ENCODE measurements at regions not wholly inside any gene's neighbourhood (a gene's known extent, or its start where the extent isn't known, plus 50 kb on each side); places are given as distances from the start of the nearest gene placed in this dataset.

- Histone ChIP-seq H3K79me2 (ENCODE audit: control insufficient read depth, insufficient read depth, low read length, poor library complexity) (peaks cover 2% of the 10 kb centered on the region), H2BK5ac (ENCODE audit: low read depth, low read length, poor library complexity) (peak overlapping the region; percentile 99), H3K23ac (ENCODE audit: low read length) (no peak overlapping the region), H4K8ac (ENCODE audit: low read depth, low read length) (peak overlapping the region; percentile 2), H3K4me1 (ENCODE audit: control insufficient read depth in 1 of 2, insufficient read depth in 2 of 2, low read length in 2 of 2) (peaks cover 2 to 5% of the 10 kb centered on the region in 2 experiments), H4K91ac (ENCODE audit: low read depth, low read length) (peak overlapping the region; percentile 64), H3K14ac (ENCODE audit: low read length) (no peak overlapping the region), H3K9me3 (ENCODE audit: insufficient read depth, low read depth, low read length) (no peaks in the 10 kb centered on the region), H3K36me3 (ENCODE audit: control insufficient read depth in 1 of 2, insufficient read depth in 2 of 2, low read length in 2 of 2) (no peaks in the 10 kb centered on the region), H3K4me2 (ENCODE audit: low read length) (peak overlapping the region; percentile 54), H3K27me3 (ENCODE audit: insufficient read depth, low read length) (no peaks in the 10 kb centered on the region), H2AFZ (ENCODE audit: insufficient read depth, low read length, poor library complexity) (no peak overlapping the region), H3K4ac (ENCODE audit: low read depth, low read length) (no peak overlapping the region), H2AK5ac (ENCODE audit: low read length) (no peak overlapping the region), H2BK12ac (ENCODE audit: low read length) (no peak overlapping the region), H4K12ac (ENCODE audit: low read depth, low read length) (no peak overlapping the region), H3K79me1 (ENCODE audit: low read length) (peaks cover 13% of the 10 kb centered on the region), H2BK120ac (ENCODE audit: insufficient read depth, low read length, poor library complexity) (peak overlapping the region; percentile 85), H3K9ac (ENCODE audit: low read length) (no peak overlapping the region), H3K27ac (ENCODE audit: low read depth, low read length) (peak overlapping the region; percentile 100), H3K18ac (ENCODE audit: low read length) (no peak overlapping the region), H3K4me3 (ENCODE audit: low read depth, low read length) (no peak overlapping the region)
- peak; percentile 75 to 96 for DNase-seq
- no CpG with 5 or more reads among the region's 5 CpGs for WGBS (ENCODE audit: extremely low coverage, insufficient coverage, insufficient read length)
Measured at GRCh38 chr13:91155512-91156114, 191.9 kb upstream of the MIR17HG start.

DNA sequence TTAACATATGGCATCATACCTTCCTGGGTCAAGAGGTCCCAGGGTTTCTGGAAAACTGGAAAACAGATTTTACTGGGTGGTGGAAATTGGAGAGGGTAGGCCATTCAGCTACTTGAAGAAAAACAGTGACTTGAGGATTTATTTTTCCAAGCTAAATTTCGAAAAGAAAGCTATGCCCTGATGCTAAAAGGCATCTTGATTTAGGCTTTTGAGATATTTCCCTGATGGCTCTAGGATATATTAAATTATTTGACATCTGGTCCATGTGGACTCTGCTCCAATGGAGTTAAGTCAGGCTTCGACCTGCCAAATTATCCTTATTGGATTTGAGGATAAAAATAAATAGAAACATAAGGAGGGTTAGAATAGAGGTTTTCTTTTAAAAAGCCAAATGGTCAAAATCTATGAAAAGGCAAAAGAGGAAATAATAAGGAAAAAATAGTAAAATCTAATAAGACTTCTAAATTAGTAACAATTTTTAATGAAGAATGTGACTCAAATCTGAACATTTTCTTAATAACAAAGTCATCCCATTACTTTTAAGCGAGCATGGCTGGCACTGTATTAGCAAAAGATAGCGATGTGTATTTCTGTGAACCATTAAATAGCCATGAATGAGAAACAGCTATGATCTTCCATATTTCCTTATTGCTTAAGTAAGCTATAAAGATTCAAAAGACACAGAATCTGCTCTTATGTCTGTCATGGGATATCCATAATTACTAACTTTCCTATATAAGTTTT lies 190.0 kb upstream of the MIR17HG start:
- no peaks in the 10 kb centered on the region for H3K27me3 ChIP-seq (ENCODE audit: insufficient read depth, low read length)
- no peak overlapping the region for H2AFZ ChIP-seq (ENCODE audit: insufficient read depth, low read length, poor library complexity)
- H3K14ac ChIP-seq (ENCODE audit: low read length) = no peak overlapping the region
- H3K27ac ChIP-seq (ENCODE audit: low read depth, low read length) = peak overlapping the region; percentile 91
- H2BK5ac ChIP-seq (ENCODE audit: low read depth, low read length, poor library complexity) = peak overlapping the region; percentile 40
- DNase-seq = no peak
- peaks cover 2% of the 10 kb centered on the region for H3K79me2 ChIP-seq (ENCODE audit: control insufficient read depth, insufficient read depth, low read length, poor library complexity)
- H4K8ac ChIP-seq (ENCODE audit: low read depth, low read length) = no peak overlapping the region
- H3K4ac ChIP-seq (ENCODE audit: low read depth, low read length) = no peak overlapping the region
- no peak overlapping the region for H3K18ac ChIP-seq (ENCODE audit: low read length)
- H4K91ac ChIP-seq (ENCODE audit: low read depth, low read length) = no peak overlapping the region
- no peaks in the 10 kb centered on the region for H3K9me3 ChIP-seq (ENCODE audit: insufficient read depth, low read depth, low read length)
- no peak overlapping the region for H3K23ac ChIP-seq (ENCODE audit: low read length)
- H4K12ac ChIP-seq (ENCODE audit: low read depth, low read length) = no peak overlapping the region
- H3K36me3 ChIP-seq (ENCODE audit: control insufficient read depth in 1 of 2, insufficient read depth in 2 of 2, low read length in 2 of 2) = no peaks in the 10 kb centered on the region
- H3K4me1 ChIP-seq (ENCODE audit: control insufficient read depth in 1 of 2, insufficient read depth in 2 of 2, low read length in 2 of 2) = peaks cover 2 to 5% of the 10 kb centered on the region in 2 experiments
- H3K4me3 ChIP-seq (ENCODE audit: low read depth, low read length) = no peak overlapping the region
- H3K4me2 ChIP-seq (ENCODE audit: low read length) = no peak overlapping the region
- no CpG with 5 or more reads among the region's 4 CpGs for WGBS (ENCODE audit: extremely low coverage, insufficient coverage, insufficient read length)
- H2BK120ac ChIP-seq (ENCODE audit: insufficient read depth, low read length, poor library complexity) = no peak overlapping the region
- H2AK5ac ChIP-seq (ENCODE audit: low read length) = no peak overlapping the region
- H3K79me1 ChIP-seq (ENCODE audit: low read length) = peaks cover 13% of the 10 kb centered on the region
- H2BK12ac ChIP-seq (ENCODE audit: low read length) = no peak overlapping the region
- no peak overlapping the region for H3K9ac ChIP-seq (ENCODE audit: low read length)

DNA sequence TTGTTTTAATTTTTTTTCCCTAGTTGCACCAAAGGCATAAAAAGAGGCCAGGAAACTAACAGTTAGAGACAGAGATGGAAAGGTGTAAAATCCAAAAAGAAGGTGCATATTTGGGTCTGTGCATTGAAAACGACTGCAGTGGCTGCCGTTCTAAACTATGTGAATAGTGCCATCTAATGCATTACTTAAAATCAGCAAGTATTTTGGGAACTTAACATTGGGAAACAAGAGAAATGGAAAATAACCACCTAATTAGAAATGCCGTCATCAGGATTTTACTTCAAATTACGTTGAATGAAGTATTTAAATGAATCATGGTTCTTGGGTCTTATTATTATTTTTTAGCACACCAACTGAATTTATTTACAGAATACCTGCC lies 189.5 kb upstream of the MIR17HG start:
- Histone ChIP-seq H3K9ac (ENCODE audit: low read length) (no peak overlapping the region), H3K79me1 (ENCODE audit: low read length) (peaks cover 13% of the 10 kb centered on the region), H2AK5ac (ENCODE audit: low read length) (no peak overlapping the region), H4K12ac (ENCODE audit: low read depth, low read length) (no peak overlapping the region), H3K27ac (ENCODE audit: low read depth, low read length) (no peak overlapping the region), H3K18ac (ENCODE audit: low read length) (no peak overlapping the region), H2BK12ac (ENCODE audit: low read length) (no peak overlapping the region), H3K14ac (ENCODE audit: low read length) (no peak overlapping the region), H2BK120ac (ENCODE audit: insufficient read depth, low read length, poor library complexity) (no peak overlapping the region), H4K91ac (ENCODE audit: low read depth, low read length) (no peak overlapping the region), H3K4me1 (ENCODE audit: control insufficient read depth in 1 of 2, insufficient read depth in 2 of 2, low read length in 2 of 2) (peaks cover 2 to 5% of the 10 kb centered on the region in 2 experiments), H3K27me3 (ENCODE audit: insufficient read depth, low read length) (no peaks in the 10 kb centered on the region), H3K4ac (ENCODE audit: low read depth, low read length) (no peak overlapping the region), H3K36me3 (ENCODE audit: control insufficient read depth in 1 of 2, insufficient read depth in 2 of 2, low read length in 2 of 2) (no peaks in the 10 kb centered on the region), H3K79me2 (ENCODE audit: control insufficient read depth, insufficient read depth, low read length, poor library complexity) (peaks cover 2% of the 10 kb centered on the region), H2AFZ (ENCODE audit: insufficient read depth, low read length, poor library complexity) (no peak overlapping the region), H3K4me2 (ENCODE audit: low read length) (no peak overlapping the region), H2BK5ac (ENCODE audit: low read depth, low read length, poor library complexity) (no peak overlapping the region), H3K23ac (ENCODE audit: low read length) (no peak overlapping the region), H3K9me3 (ENCODE audit: insufficient read depth, low read depth, low read length) (no peaks in the 10 kb centered on the region), H4K8ac (ENCODE audit: low read depth, low read length) (no peak overlapping the region), H3K4me3 (ENCODE audit: low read depth, low read length) (no peak overlapping the region)
- no peak for DNase-seq
- WGBS (ENCODE audit: extremely low coverage, insufficient coverage, insufficient read length) = no CpG with 5 or more reads among the region's 4 CpGs

DNA sequence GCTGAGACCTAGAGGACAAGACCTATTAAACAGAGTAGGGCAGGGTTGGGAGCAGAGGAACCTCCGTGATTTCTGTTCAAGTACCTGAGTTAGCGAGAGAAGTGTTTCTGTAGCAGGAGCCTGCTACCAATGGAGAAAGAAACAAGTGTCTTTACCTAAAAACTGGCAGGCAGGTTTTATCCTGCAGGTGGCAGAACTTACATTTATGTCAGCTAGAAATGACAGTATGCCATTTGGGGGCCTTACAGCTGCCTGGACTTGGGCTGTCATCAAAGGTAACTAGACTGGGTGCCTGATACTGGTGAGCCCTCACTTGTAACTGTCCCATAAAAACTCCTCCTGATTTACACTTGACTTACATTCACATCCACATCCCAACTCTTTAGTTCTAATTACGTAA lies 185.3 kb upstream of the MIR17HG start:
- Histone ChIP-seq H2AFZ (ENCODE audit: insufficient read depth, low read length, poor library complexity) (no peak overlapping the region), H2BK5ac (ENCODE audit: low read depth, low read length, poor library complexity) (no peak overlapping the region), H2AK5ac (ENCODE audit: low read length) (no peak overlapping the region), H3K79me2 (ENCODE audit: control insufficient read depth, insufficient read depth, low read length, poor library complexity) (no peaks in the 10 kb centered on the region), H2BK120ac (ENCODE audit: insufficient read depth, low read length, poor library complexity) (no peak overlapping the region), H4K12ac (ENCODE audit: low read depth, low read length) (no peak overlapping the region), H3K79me1 (ENCODE audit: low read length) (peaks cover 5% of the 10 kb centered on the region), H3K4me1 (ENCODE audit: control insufficient read depth in 1 of 2, insufficient read depth in 2 of 2, low read length in 2 of 2) (peaks cover 0 to 2% of the 10 kb centered on the region in 2 experiments), H3K9ac (ENCODE audit: low read length) (no peak overlapping the region), H3K27ac (ENCODE audit: low read depth, low read length) (no peak overlapping the region), H4K91ac (ENCODE audit: low read depth, low read length) (peak overlapping the region; percentile 8), H3K18ac (ENCODE audit: low read length) (no peak overlapping the region), H3K23ac (ENCODE audit: low read length) (no peak overlapping the region), H3K36me3 (ENCODE audit: control insufficient read depth in 1 of 2, insufficient read depth in 2 of 2, low read length in 2 of 2) (no peaks in the 10 kb centered on the region), H3K4ac (ENCODE audit: low read depth, low read length) (no peak overlapping the region), H3K14ac (ENCODE audit: low read length) (no peak overlapping the region), H2BK12ac (ENCODE audit: low read length) (no peak overlapping the region), H3K4me2 (ENCODE audit: low read length) (no peak overlapping the region), H3K4me3 (ENCODE audit: low read depth, low read length) (no peak overlapping the region), H3K27me3 (ENCODE audit: insufficient read depth, low read length) (no peaks in the 10 kb centered on the region), H3K9me3 (ENCODE audit: insufficient read depth, low read depth, low read length) (no peaks in the 10 kb centered on the region), H4K8ac (ENCODE audit: low read depth, low read length) (no peak overlapping the region)
- no peak for DNase-seq
- WGBS (ENCODE audit: extremely low coverage, insufficient coverage, insufficient read length) = no CpG with 5 or more reads among the region's 3 CpGs

Measured in trophoblast cell (in vitro differentiated cells and primary cell).